ENCODE measurements at regions not wholly inside any gene's neighbourhood (a gene's known extent, or its start where the extent isn't known, plus 50 kb on each side); places are given as distances from the start of the nearest gene placed in this dataset.

GRCh38 chr2:186940463-186940862 lies 91.5 kb upstream of the ZSWIM2 start:
- no peak for FAIRE-seq
- H3K9me3 ChIP-seq (ENCODE audit: insufficient read depth, low read depth, low read length): no peaks in the 10 kb centered on the region

GRCh38 chr2:186934420-186934819 lies 85.5 kb upstream of the ZSWIM2 start:
- no peaks in the 10 kb centered on the region for H3K79me2 ChIP-seq (ENCODE audit: insufficient read depth, low read length)
- DNase-seq (ENCODE audit: low read depth) (no peak), FAIRE-seq (no peak)
- no peak overlapping the region for H3K27ac ChIP-seq (ENCODE audit: low read depth, low read length)
- H3K27ac Mint-ChIP-seq (ENCODE audit: unreplicated experiment): no peak overlapping the region
- H3K4me3 ChIP-seq (ENCODE audit: insufficient read depth, low read depth, low read length): no peak overlapping the region
- TF ChIP-seq CTCF (IDR thresholded peaks at IDR 0.05; ENCODE audit: insufficient read depth, low read depth, low read length) (no peak), EZH2 (IDR thresholded peaks at IDR 0.05; ENCODE audit: insufficient read depth, low read length) (no peak)
- no peak overlapping the region for H3K4me2 ChIP-seq (ENCODE audit: low read length)
- no peaks in the 10 kb centered on the region for H3K36me3 ChIP-seq (ENCODE audit: insufficient read depth, low read length)
- no peaks in the 10 kb centered on the region for H3K9me3 Mint-ChIP-seq (ENCODE audit: unreplicated experiment)
- no peaks in the 10 kb centered on the region for H3K9me3 ChIP-seq (ENCODE audit: insufficient read depth, low read depth, low read length)
- H3K9ac ChIP-seq (ENCODE audit: low read length): no peak overlapping the region
- H3K27me3 Mint-ChIP-seq (ENCODE audit: low read depth, unreplicated experiment): no peaks in the 10 kb centered on the region
- no peaks in the 10 kb centered on the region for H3K4me1 Mint-ChIP-seq (ENCODE audit: low read depth, unreplicated experiment)
- H3K36me3 Mint-ChIP-seq (ENCODE audit: low read depth, unreplicated experiment): no peaks in the 10 kb centered on the region
- H2AFZ ChIP-seq (ENCODE audit: low read depth, low read length): no peak overlapping the region
- no peak overlapping the region for H3K4me3 Mint-ChIP-seq (ENCODE audit: unreplicated experiment)
- no peaks in the 10 kb centered on the region for H3K27me3 ChIP-seq (ENCODE audit: insufficient read depth, low read length)
- no peaks in the 10 kb centered on the region for H4K20me1 ChIP-seq (ENCODE audit: insufficient read depth, low read length)
- no peaks in the 10 kb centered on the region for H3K4me1 ChIP-seq (ENCODE audit: insufficient read depth, low read length)

More at GRCh38 chr2:186940463-186940862, 91.5 kb upstream of the ZSWIM2 start:
- no peak for DNase-seq (ENCODE audit: low read depth)
- Mint-ChIP-seq H3K4me1 (ENCODE audit: low read depth, unreplicated experiment) (no peaks in the 10 kb centered on the region), H3K27ac (ENCODE audit: unreplicated experiment) (no peak overlapping the region), H3K4me3 (ENCODE audit: unreplicated experiment) (no peak overlapping the region), H3K27me3 (ENCODE audit: low read depth, unreplicated experiment) (no peaks in the 10 kb centered on the region), H3K36me3 (ENCODE audit: low read depth, unreplicated experiment) (no peaks in the 10 kb centered on the region), H3K9me3 (ENCODE audit: unreplicated experiment) (no peaks in the 10 kb centered on the region)
- Histone ChIP-seq H3K9ac (ENCODE audit: low read length) (no peak overlapping the region), H3K4me2 (ENCODE audit: low read length) (no peak overlapping the region), H3K4me3 (ENCODE audit: insufficient read depth, low read depth, low read length) (no peak overlapping the region), H3K79me2 (ENCODE audit: insufficient read depth, low read length) (no peaks in the 10 kb centered on the region), H3K4me1 (ENCODE audit: insufficient read depth, low read length) (no peaks in the 10 kb centered on the region), H3K36me3 (ENCODE audit: insufficient read depth, low read length) (no peaks in the 10 kb centered on the region), H3K27me3 (ENCODE audit: insufficient read depth, low read length) (no peaks in the 10 kb centered on the region), H4K20me1 (ENCODE audit: insufficient read depth, low read length) (no peaks in the 10 kb centered on the region), H2AFZ (ENCODE audit: low read depth, low read length) (no peak overlapping the region), H3K27ac (ENCODE audit: low read depth, low read length) (no peak overlapping the region)
- TF ChIP-seq EZH2 (IDR thresholded peaks at IDR 0.05; ENCODE audit: insufficient read depth, low read length) (no peak), CTCF (IDR thresholded peaks at IDR 0.05; ENCODE audit: insufficient read depth, low read depth, low read length) (no peak)

- DNase-seq (ENCODE audit: low read depth) (no peak), FAIRE-seq (no peak)
- H3K27ac Mint-ChIP-seq (ENCODE audit: unreplicated experiment): no peak overlapping the region
These were observed 78.9 kb upstream of the ZSWIM2 start for GRCh38 chr2:186927867-186928191.

More at GRCh38 chr2:186927867-186928191, 78.9 kb upstream of the ZSWIM2 start:
- H3K4me1 Mint-ChIP-seq (ENCODE audit: low read depth, unreplicated experiment): no peaks in the 10 kb centered on the region
- no peaks in the 10 kb centered on the region for H3K27me3 ChIP-seq (ENCODE audit: insufficient read depth, low read length)
- no peak overlapping the region for H3K4me2 ChIP-seq (ENCODE audit: low read length)
- no peaks in the 10 kb centered on the region for H4K20me1 ChIP-seq (ENCODE audit: insufficient read depth, low read length)
- no peaks in the 10 kb centered on the region for H3K79me2 ChIP-seq (ENCODE audit: insufficient read depth, low read length)
- no peak overlapping the region for H3K4me3 ChIP-seq (ENCODE audit: insufficient read depth, low read depth, low read length)
- no peaks in the 10 kb centered on the region for H3K27me3 Mint-ChIP-seq (ENCODE audit: low read depth, unreplicated experiment)
- H3K9me3 ChIP-seq (ENCODE audit: insufficient read depth, low read depth, low read length): no peaks in the 10 kb centered on the region
- no peak overlapping the region for H3K27ac ChIP-seq (ENCODE audit: low read depth, low read length)
- no peak for TF ChIP-seq CTCF (IDR thresholded peaks at IDR 0.05; ENCODE audit: insufficient read depth, low read depth, low read length)
- TF ChIP-seq EZH2 (IDR thresholded peaks at IDR 0.05; ENCODE audit: insufficient read depth, low read length): no peak
- no peaks in the 10 kb centered on the region for H3K4me1 ChIP-seq (ENCODE audit: insufficient read depth, low read length)
- H3K9me3 Mint-ChIP-seq (ENCODE audit: unreplicated experiment): no peaks in the 10 kb centered on the region
- H3K36me3 Mint-ChIP-seq (ENCODE audit: low read depth, unreplicated experiment): no peaks in the 10 kb centered on the region
- no peak overlapping the region for H3K4me3 Mint-ChIP-seq (ENCODE audit: unreplicated experiment)
- no peaks in the 10 kb centered on the region for H3K36me3 ChIP-seq (ENCODE audit: insufficient read depth, low read length)
- no peak overlapping the region for H2AFZ ChIP-seq (ENCODE audit: low read depth, low read length)
- no peak overlapping the region for H3K9ac ChIP-seq (ENCODE audit: low read length)
